ENCODE measurements at regions not wholly inside any gene's neighbourhood (a gene's known extent, or its start where the extent isn't known, plus 50 kb on each side); places are given as distances from the start of the nearest gene placed in this dataset.

- H2AFZ ChIP-seq: no peak overlapping the region
- no peaks in the 10 kb centered on the region for H3K79me2 ChIP-seq (replicated peaks; ENCODE audit: insufficient read depth)
- ATAC-seq (no peak), DNase-seq (ENCODE audit: low spot score) (no peak)
- H3K4me1 Mint-ChIP-seq: no peaks in the 10 kb centered on the region
- no peaks in the 10 kb centered on the region for H3K36me3 ChIP-seq (ENCODE audit: insufficient read depth)
- no peak overlapping the region for H3K4me3 ChIP-seq
- H3K27ac Mint-ChIP-seq: no peak overlapping the region
- H3K9me2 ChIP-seq (ENCODE audit: insufficient read depth): no peaks in the 10 kb centered on the region
- H3K36me3 Mint-ChIP-seq (ENCODE audit: low read depth): no peaks in the 10 kb centered on the region
- no peak overlapping the region for H3K4me3 Mint-ChIP-seq
- H3F3A ChIP-seq (replicated peaks; ENCODE audit: low read depth): no peaks in the 10 kb centered on the region
- H3K27ac ChIP-seq (ENCODE audit: low read depth): no peak overlapping the region
- H3K27me3 ChIP-seq (ENCODE audit: insufficient read depth): no peaks in the 10 kb centered on the region
- H3K4me2 ChIP-seq: no peak overlapping the region
- peaks cover 2% of the 10 kb centered on the region; the same call in 1 of the 3 replicates for H3K9me3 Mint-ChIP-seq
- H3K4me1 ChIP-seq (ENCODE audit: insufficient read depth): no peaks in the 10 kb centered on the region
- no peak for TF ChIP-seq ZNF331 (CRISPR knock-in tag; IDR thresholded peaks at IDR 0.05; ENCODE audit: low read depth)
- TF ChIP-seq ZNF462 (CRISPR knock-in tag; IDR thresholded peaks at IDR 0.05): no peak
- TF ChIP-seq EZH2 (IDR thresholded peaks at IDR 0.05; ENCODE audit: low read depth, unreplicated experiment): no peak
- no peak for TF ChIP-seq JUNB (IDR thresholded peaks at IDR 0.05; ENCODE audit: unreplicated experiment)
- TF ChIP-seq CTCF (conservative IDR thresholded peaks at IDR 0.05; ENCODE audit: low read depth in 2 of 2): no peak
- no peak for TF ChIP-seq STAT1 (IDR thresholded peaks at IDR 0.05; ENCODE audit: unreplicated experiment)
- no peak for TF ChIP-seq NANOG (IDR thresholded peaks at IDR 0.05; ENCODE audit: borderline replicate concordance)
- TF ChIP-seq CREB1 (CRISPR knock-in tag; IDR thresholded peaks at IDR 0.05; ENCODE audit: low read depth): no peak
- no peak for TF ChIP-seq EZH2phosphoT487 (IDR thresholded peaks at IDR 0.05; ENCODE audit: unreplicated experiment)
- no peak for TF ChIP-seq ETS1 (IDR thresholded peaks at IDR 0.05)
- no peaks in the 10 kb centered on the region for H4K20me1 ChIP-seq (replicated peaks; ENCODE audit: insufficient read depth)
- no peaks in the 10 kb centered on the region for H3K27me3 Mint-ChIP-seq (ENCODE audit: insufficient read depth, low read depth, poor library complexity)
Measured at GRCh38 chr2:11060376-11061169, 94.7 kb upstream of the SLC66A3 start.

Measured in GM23338 (cell line).